Muscle layer of duodenum (tissue), 2 donors: ENCODE measurements at regions not wholly inside any gene's neighbourhood (a gene's known extent, or its start where the extent isn't known, plus 50 kb on each side); places are given as distances from the start of the nearest gene placed in this dataset.
"Not testable (repeated sequence)": the region's sequence is repeated elsewhere in the genome, so short reads cannot be mapped to it uniquely, and the experiment has no call there.

ENCODE experiments used
- H3K27ac ChIP-seq: one replicate; pipeline ENCODE4 v1.7.0; 2013; ENCODE audit warnings: mild to moderate bottlenecking, low read length
- H3K27me3 ChIP-seq: one replicate; pipeline ENCODE4 v1.7.0; 2013; ENCODE audit warnings: low read depth, mild to moderate bottlenecking, control low read depth, low read length
- H3K36me3 ChIP-seq, 2 donors: one replicate each; pipeline ENCODE4 v1.7.0; 2013; ENCODE audit warnings: low read length in 2 of 2, control low read depth in 1 of 2, mild to moderate bottlenecking in 1 of 2; ENCODE audit not compliant: insufficient read depth in 2 of 2, control insufficient read depth in 1 of 2
- H3K4me1 ChIP-seq, 2 donors: one replicate each; pipeline ENCODE4 v1.7.0; 2013; ENCODE audit warnings: low read length in 2 of 2, mild to moderate bottlenecking in 2 of 2, control low read depth in 1 of 2, moderate library complexity in 1 of 2; ENCODE audit not compliant: insufficient read depth in 2 of 2, control insufficient read depth in 1 of 2
- H3K4me3 ChIP-seq, 2 donors: one replicate each; pipeline ENCODE4 v1.7.0; 2013; ENCODE audit warnings: low read length in 2 of 2, low read depth in 1 of 2, mild to moderate bottlenecking in 1 of 2
- H3K9me3 ChIP-seq, 2 donors: one replicate each; pipeline ENCODE4 v1.7.0; 2013; ENCODE audit warnings: low read length in 2 of 2, control low read depth in 1 of 2, mild to moderate bottlenecking in 1 of 2; ENCODE audit not compliant: control insufficient read depth in 1 of 2
- donor health status: healthy.

GRCh38 chrX:33989936-33990335 lies 142.2 kb downstream of the FAM47A start:
- Histone ChIP-seq H3K36me3 (no peaks in the 10 kb centered on the region), H3K9me3 (no peaks in the 10 kb centered on the region), H3K27ac (no peak overlapping the region), H3K27me3 (no peaks in the 10 kb centered on the region), H3K4me1 (no peaks in the 10 kb centered on the region), H3K4me3 (no peak overlapping the region)

DNA sequence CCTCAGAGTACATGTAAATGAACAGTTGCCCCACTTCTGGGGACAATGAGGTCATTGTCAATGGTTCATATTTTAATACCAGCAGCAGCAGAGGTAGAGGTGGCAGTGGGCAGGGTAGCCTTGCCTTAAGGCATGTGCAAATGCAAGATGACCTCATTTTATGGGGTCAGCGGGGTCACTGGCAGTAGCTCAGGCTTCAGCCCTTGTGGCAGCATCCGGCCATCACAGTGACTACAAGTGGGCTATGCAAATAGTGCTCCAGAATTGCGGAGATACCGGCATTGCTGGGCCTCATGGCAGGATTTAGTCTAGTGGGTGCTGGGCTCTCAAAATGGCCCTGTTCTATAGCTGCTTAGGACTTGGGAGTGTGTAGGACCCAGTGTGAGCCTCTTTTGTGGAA lies 144.7 kb downstream of the FAM47A start:
- H3K27ac ChIP-seq = no peak overlapping the region
- no peaks in the 10 kb centered on the region for H3K9me3 ChIP-seq
- H3K4me3 ChIP-seq = no peak overlapping the region
- H3K36me3 ChIP-seq = no peaks in the 10 kb centered on the region
- no peaks in the 10 kb centered on the region for H3K27me3 ChIP-seq
- no peaks in the 10 kb centered on the region for H3K4me1 ChIP-seq

GRCh38 chrX:33974676-33975075 lies 157.4 kb downstream of the FAM47A start:
- Histone ChIP-seq H3K9me3 (no peaks in the 10 kb centered on the region), H3K27ac (no peak overlapping the region), H3K4me3 (no peak overlapping the region), H3K27me3 (no peaks in the 10 kb centered on the region), H3K36me3 (no peaks in the 10 kb centered on the region), H3K4me1 (no peaks in the 10 kb centered on the region)

DNA sequence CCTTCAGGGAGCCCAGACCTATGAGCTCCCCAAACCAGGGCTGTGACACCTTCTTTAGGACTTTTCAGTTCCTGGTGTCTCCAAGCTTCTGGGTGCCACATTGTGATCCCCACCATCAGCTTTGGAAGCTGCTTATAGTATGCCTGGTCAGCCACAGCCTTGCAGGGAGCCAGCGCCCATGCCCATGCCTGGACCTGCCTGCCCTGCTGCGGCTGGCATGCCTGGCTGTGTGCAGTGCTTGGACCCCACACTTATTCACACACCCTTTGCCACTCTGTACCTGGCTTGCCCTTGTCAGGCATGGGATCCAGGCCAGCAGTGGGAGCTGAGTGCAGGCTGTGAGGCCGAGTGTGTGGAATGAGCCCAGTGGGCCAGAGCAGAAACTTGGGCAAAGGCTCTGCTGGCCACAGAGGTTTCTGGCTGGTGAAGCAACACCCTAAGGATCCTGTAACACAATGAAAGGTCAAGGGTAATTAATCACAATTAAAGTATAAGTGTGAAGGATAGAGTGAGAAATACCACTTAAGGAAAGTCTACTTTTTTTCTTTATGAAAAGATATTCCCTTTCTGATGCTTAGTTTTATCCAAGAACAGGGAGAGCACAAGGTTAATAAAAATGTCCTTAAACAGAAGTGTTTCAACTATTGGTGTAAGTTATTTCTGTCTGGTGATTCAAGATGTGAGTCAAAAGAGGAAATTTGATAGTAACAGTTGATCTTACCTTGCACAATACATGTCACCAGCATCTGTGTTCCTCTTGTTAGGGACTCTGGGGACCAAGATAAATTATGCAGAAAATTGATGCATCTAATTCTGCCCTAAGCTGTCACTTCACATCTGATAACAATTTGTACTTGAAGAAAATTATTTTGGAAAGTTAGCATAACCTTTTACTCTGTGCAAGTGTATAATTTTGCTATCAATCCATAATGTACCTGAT lies 161.8 kb downstream of the FAM47A start:
- H3K36me3 ChIP-seq = no peaks in the 10 kb centered on the region

DNA sequence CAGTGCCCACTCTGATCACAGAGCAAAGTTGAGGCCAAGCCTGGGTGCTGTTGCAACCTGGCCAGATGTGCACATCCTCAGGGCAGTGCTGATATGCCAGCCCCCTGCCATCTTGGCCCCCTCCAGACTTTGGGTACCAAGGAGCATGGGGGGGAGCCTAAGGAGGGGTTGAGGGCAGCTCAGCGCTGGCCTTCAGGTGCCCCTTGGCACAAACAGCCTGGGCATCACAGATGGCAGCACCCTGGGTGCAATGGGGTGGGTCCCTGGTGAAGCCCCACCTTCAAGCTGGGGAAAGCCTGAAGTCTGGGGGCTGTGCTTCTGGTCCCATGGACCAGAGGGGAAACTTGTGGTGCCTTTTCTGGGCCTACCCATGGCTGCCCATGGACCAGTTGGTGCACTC lies 163.0 kb downstream of the FAM47A start:
- Histone ChIP-seq H3K27me3 (no peaks in the 10 kb centered on the region), H3K27ac (no peak overlapping the region), H3K36me3 (no peaks in the 10 kb centered on the region), H3K4me1 (no peaks in the 10 kb centered on the region), H3K4me3 (no peak overlapping the region), H3K9me3 (no peaks in the 10 kb centered on the region)

More for the DNA sequence above, 161.8 kb downstream of the FAM47A start:
- no peaks in the 10 kb centered on the region for H3K27me3 ChIP-seq
- no peak overlapping the region for H3K27ac ChIP-seq
- no peak overlapping the region for H3K4me3 ChIP-seq
- no peaks in the 10 kb centered on the region for H3K9me3 ChIP-seq
- H3K4me1 ChIP-seq = no peaks in the 10 kb centered on the region

DNA sequence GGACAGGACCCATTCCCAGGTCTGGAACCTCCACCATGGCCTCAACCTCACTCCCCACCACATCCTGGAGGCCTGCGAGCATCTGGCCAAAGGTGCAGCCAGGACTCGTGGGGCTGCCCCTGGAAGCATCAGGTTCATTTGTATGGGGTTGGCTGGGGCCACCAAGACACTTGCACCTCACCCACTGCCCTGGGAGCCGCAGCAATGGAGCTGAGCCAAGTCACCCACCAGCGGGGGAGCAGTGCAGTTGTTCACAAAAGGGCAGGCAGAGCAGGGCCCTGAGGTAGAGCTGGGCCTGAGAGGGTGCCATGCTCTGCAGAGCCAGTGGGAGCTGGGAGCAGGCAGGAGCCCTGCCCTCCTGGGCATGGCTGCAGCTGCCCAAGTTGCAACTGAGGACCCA lies 163.5 kb downstream of the FAM47A start:
- no peaks in the 10 kb centered on the region for H3K36me3 ChIP-seq
- no peak overlapping the region for H3K27ac ChIP-seq
- no peaks in the 10 kb centered on the region for H3K4me1 ChIP-seq
- no peaks in the 10 kb centered on the region for H3K9me3 ChIP-seq
- no peak overlapping the region for H3K4me3 ChIP-seq
- H3K27me3 ChIP-seq = no peaks in the 10 kb centered on the region

DNA sequence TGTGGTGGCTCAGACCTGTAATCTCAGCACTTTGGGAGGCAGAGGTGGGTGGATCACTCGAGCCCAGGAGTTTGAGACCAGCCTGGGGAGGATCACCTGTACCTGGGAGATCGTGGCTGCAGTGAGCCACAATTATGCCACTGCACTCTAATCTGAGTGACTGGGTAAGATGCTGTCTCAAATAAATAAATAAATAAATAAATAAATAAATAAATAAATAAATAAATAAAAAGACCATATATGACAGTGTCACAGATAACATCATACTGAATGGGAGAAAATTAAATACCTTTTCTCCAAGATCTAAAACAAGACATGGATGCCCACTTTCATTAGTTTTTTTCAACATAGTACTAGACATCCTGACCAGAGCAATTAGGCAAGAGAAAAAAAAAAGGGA lies 182.8 kb downstream of the FAM47A start:
- no peaks in the 10 kb centered on the region for H3K4me1 ChIP-seq
- no peaks in the 10 kb centered on the region for H3K27me3 ChIP-seq
- no peaks in the 10 kb centered on the region for H3K36me3 ChIP-seq
- H3K9me3 ChIP-seq = no peaks in the 10 kb centered on the region
- H3K4me3 ChIP-seq = no peak overlapping the region
- no peak overlapping the region for H3K27ac ChIP-seq

DNA sequence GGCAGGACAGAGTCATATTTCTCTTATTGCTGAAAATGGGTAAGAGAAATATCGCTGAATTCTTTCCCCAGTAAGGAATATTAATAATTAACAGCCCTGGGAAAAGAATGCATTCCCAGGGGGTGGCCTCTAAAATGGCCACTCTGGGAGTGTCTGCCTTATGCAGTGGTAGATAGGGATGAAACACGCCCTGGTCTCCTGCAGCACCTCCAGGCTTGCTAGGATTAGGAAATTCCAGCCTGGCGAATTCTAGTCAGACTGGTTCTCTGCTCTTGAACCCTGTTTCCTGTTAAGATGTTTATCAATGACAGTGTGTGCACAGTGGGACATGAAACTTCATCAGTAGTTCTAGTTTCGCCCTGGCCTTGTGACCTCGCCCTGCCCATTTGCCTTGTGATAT lies 205.9 kb downstream of the FAM47A start:
- H3K4me3 ChIP-seq, H3K9me3 ChIP-seq, H3K27me3 ChIP-seq, H3K36me3 ChIP-seq, H3K4me1 ChIP-seq, H3K27ac ChIP-seq: not testable (repeated sequence)

DNA sequence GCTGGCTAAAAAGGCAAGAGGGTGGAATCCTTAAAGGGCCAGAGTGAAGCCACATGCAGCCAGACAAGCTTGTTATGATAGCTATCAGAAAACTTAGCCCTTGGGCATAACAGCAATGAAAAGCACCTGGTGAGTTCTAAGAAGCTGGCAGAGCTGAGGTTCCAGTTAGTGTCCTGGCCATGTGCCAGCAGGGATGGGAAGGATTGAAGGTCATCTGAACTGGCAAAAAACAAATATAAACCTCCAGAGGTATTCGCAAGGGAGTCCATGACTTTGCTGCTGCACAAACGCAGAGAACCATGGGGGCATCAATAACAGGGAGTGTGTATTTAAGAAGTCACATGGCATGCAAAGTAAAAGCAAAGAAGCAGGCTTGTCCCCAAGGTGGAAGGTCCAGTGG lies 208.9 kb downstream of the FAM47A start:
- Histone ChIP-seq H3K27ac (no peak overlapping the region), H3K9me3 (peaks cover 0 to 4% of the 10 kb centered on the region in 2 donors)

DNA sequence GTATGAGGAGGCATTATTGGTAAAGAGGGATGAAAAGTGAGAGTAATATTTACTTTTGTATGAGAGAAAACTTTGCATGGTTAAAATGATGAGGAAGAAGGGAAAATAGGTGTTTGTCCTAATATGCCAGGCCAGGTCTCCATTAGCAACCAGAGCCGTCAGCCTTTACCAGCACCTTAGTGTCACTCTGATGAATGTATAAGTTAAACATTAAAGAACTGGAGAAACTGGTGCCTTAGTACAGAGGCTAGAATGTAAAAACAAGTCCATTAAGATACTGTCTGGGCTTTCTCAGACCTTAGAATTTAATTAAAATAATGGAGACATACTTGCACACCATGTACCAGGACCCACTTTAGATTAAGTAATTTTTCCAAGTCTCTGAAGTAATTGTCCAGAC lies 222.3 kb downstream of the FAM47A start:
- Histone ChIP-seq H3K36me3 (no peaks in the 10 kb centered on the region), H3K27me3 (no peaks in the 10 kb centered on the region), H3K27ac (no peak overlapping the region), H3K4me3 (no peak overlapping the region), H3K9me3 (no peaks in the 10 kb centered on the region), H3K4me1 (no peaks in the 10 kb centered on the region)

More for the DNA sequence above, 208.9 kb downstream of the FAM47A start:
- no peaks in the 10 kb centered on the region for H3K27me3 ChIP-seq
- no peaks in the 10 kb centered on the region for H3K4me1 ChIP-seq
- no peak overlapping the region for H3K4me3 ChIP-seq
- no peaks in the 10 kb centered on the region for H3K36me3 ChIP-seq

- Histone ChIP-seq H3K36me3 (no peaks in the 10 kb centered on the region), H3K27ac (no peak overlapping the region), H3K4me3 (no peak overlapping the region), H3K9me3 (no peaks in the 10 kb centered on the region), H3K4me1 (no peaks in the 10 kb centered on the region), H3K27me3 (no peaks in the 10 kb centered on the region)
Observed at GRCh38 chrX:33908898-33909297, 223.2 kb downstream of the FAM47A start.

DNA sequence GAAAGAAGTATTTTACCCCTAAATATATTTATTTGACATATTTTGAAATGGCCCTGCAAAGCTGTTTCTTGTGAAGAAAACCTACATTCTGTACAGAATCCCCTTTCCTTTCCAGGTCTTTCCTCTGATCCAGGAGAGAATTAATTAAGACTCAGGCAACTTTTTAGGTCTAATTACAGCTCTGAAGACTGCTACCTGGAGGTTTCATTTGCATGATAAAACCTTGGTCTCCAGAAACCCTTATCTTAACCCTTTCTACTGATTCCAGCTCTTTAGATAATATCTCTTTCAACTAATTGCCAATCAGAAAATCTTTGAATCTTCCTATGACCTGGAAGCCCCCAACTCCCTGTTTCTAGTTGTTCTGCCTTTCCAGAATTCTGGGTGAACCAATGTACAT lies 224.0 kb downstream of the FAM47A start:
- no peak overlapping the region for H3K4me3 ChIP-seq
- H3K27me3 ChIP-seq = no peaks in the 10 kb centered on the region
- H3K27ac ChIP-seq = no peak overlapping the region
- H3K36me3 ChIP-seq = no peaks in the 10 kb centered on the region
- H3K9me3 ChIP-seq = no peaks in the 10 kb centered on the region
- no peaks in the 10 kb centered on the region for H3K4me1 ChIP-seq
